H9 (cell line): ENCODE measurements at regions not wholly inside any gene's neighbourhood (a gene's known extent, or its start where the extent isn't known, plus 50 kb on each side); places are given as distances from the start of the nearest gene placed in this dataset.

Source experiments
- DNase-seq: peaks from one replicate; pipeline ENCODE4 v3.0.0-alpha.2; 2017
- H2AFZ ChIP-seq: one replicate; pipeline ENCODE4 v1.6.1; 2013; ENCODE audit warnings: mild to moderate bottlenecking, low read length, control low read depth, moderate library complexity
- H2AK5ac ChIP-seq: 2 replicates; pipeline ENCODE4 v1.6.1; 2013; ENCODE audit warnings: low read length, control low read depth, mixed read lengths; ENCODE audit not compliant: insufficient read length
- H2BK120ac ChIP-seq: one replicate; pipeline ENCODE4 v1.6.1; 2013; ENCODE audit warnings: low read depth, mild to moderate bottlenecking, low read length, control low read depth, inconsistent platforms; ENCODE audit not compliant: poor library complexity, severe bottlenecking
- H2BK12ac ChIP-seq: 2 replicates; pipeline ENCODE4 v1.6.1; 2013; ENCODE audit warnings: low read length, control low read depth, mixed read lengths, low read depth; ENCODE audit not compliant: insufficient read length
- H2BK15ac ChIP-seq: 2 replicates; pipeline ENCODE4 v1.6.1; 2013; ENCODE audit warnings: low read depth, low read length, control low read depth
- H2BK20ac ChIP-seq: one replicate; pipeline ENCODE4 v1.6.1; 2013; ENCODE audit warnings: low read depth, mild to moderate bottlenecking, low read length, control low read depth, inconsistent platforms; ENCODE audit not compliant: poor library complexity, severe bottlenecking
- H2BK5ac ChIP-seq: 2 replicates; pipeline ENCODE4 v1.6.1; 2013; ENCODE audit warnings: low read length, control low read depth, mixed read lengths; ENCODE audit not compliant: insufficient read length
- H3K14ac ChIP-seq: 2 replicates; pipeline ENCODE4 v1.6.1; 2013; ENCODE audit warnings: low read length, control low read depth; ENCODE audit not compliant: insufficient read depth
- H3K18ac ChIP-seq: 2 replicates; pipeline ENCODE4 v1.6.1; 2013; ENCODE audit warnings: low read depth, mild to moderate bottlenecking, mixed read lengths, low read length, control low read depth; ENCODE audit not compliant: insufficient read length
- H3K23ac ChIP-seq: 2 replicates; pipeline ENCODE4 v1.6.1; 2013; ENCODE audit warnings: low read length, control low read depth, mixed read lengths, low read depth; ENCODE audit not compliant: insufficient read length
- H3K23me2 ChIP-seq: 2 replicates; pipeline ENCODE4 v1.6.1; 2013; ENCODE audit warnings: low read depth, mild to moderate bottlenecking, mixed read lengths, low read length, control low read depth; ENCODE audit not compliant: insufficient read length, poor library complexity, severe bottlenecking
- H3K27ac ChIP-seq: 2 replicates; pipeline ENCODE4 v1.5.1; 2013; ENCODE audit warnings: low read length, control low read depth, mixed read lengths, low read depth; ENCODE audit not compliant: insufficient read length
- H3K27me3 ChIP-seq: 2 replicates; pipeline ENCODE4 v1.6.1; 2013; ENCODE audit warnings: low read length, control low read depth, inconsistent platforms; ENCODE audit not compliant: insufficient read depth
- H3K4ac ChIP-seq: 2 replicates; pipeline ENCODE4 v1.6.1; 2013; ENCODE audit warnings: low read depth, mild to moderate bottlenecking, control low read depth, inconsistent platforms, low read length, moderate library complexity
- H3K4me1 ChIP-seq: 2 replicates; pipeline ENCODE4 v1.6.1; 2013; ENCODE audit warnings: low read length, control low read depth, inconsistent platforms; ENCODE audit not compliant: insufficient read depth
- H3K4me2 ChIP-seq: 2 replicates; pipeline ENCODE4 v1.6.1; 2013; ENCODE audit warnings: low read length, control low read depth, mixed read lengths; ENCODE audit not compliant: insufficient read length, insufficient read depth
- H3K56ac ChIP-seq: 2 replicates; pipeline ENCODE4 v1.6.1; 2013; ENCODE audit warnings: low read depth, mild to moderate bottlenecking, mixed read lengths, low read length, control low read depth; ENCODE audit not compliant: insufficient read length
- H3K79me1 ChIP-seq: 2 replicates; pipeline ENCODE4 v1.6.1; 2013; ENCODE audit warnings: low read depth, mild to moderate bottlenecking, moderate library complexity, low read length, control low read depth, inconsistent platforms; ENCODE audit not compliant: insufficient read depth, poor library complexity, severe bottlenecking
- H3K79me2 ChIP-seq: 2 replicates; pipeline ENCODE4 v1.6.1; 2013; ENCODE audit warnings: low read length, control low read depth, inconsistent platforms; ENCODE audit not compliant: insufficient read depth
- H3K9ac ChIP-seq: 2 replicates; pipeline ENCODE4 v1.6.1; 2013; ENCODE audit warnings: low read length, control low read depth, mixed read lengths; ENCODE audit not compliant: insufficient read length; ENCODE audit errors: extremely low read depth
- H3K9me3 ChIP-seq: one replicate; pipeline ENCODE4 v1.6.1; 2013; ENCODE audit warnings: low read depth, low read length, inconsistent platforms; ENCODE audit not compliant: control insufficient read depth
- H3T11ph ChIP-seq: one replicate; pipeline ENCODE4 v1.6.1; 2013; ENCODE audit warnings: mild to moderate bottlenecking, low read length, control low read depth, inconsistent platforms
- H4K20me1 ChIP-seq: one replicate; pipeline ENCODE4 v1.6.1; 2013; ENCODE audit not compliant: control insufficient read depth, insufficient read length, insufficient read depth
- H4K5ac ChIP-seq: 2 replicates; pipeline ENCODE4 v1.6.1; 2013; ENCODE audit warnings: low read depth, mild to moderate bottlenecking, mixed read lengths, low read length, control low read depth; ENCODE audit not compliant: insufficient read length
- H4K8ac ChIP-seq: replicated peaks from 2 replicates; pipeline ENCODE4 v1.6.1; 2013; ENCODE audit warnings: low read length, control low read depth, mixed read lengths, low read depth; ENCODE audit not compliant: insufficient read length
- H4K91ac ChIP-seq: 2 replicates; pipeline ENCODE4 v1.6.1; 2013; ENCODE audit warnings: low read depth, mild to moderate bottlenecking, moderate library complexity, mixed read lengths, low read length, control low read depth; ENCODE audit not compliant: insufficient read length
- H3K27ac Mint-ChIP-seq, 3 experiments: 2 replicates in 2 of 3; 3 replicates in 1 of 3; pipeline ENCODE4 v1.8.0; 2020 to 2021; ENCODE audit warnings: mixed read lengths in 3 of 3, mild to moderate bottlenecking in 1 of 3, moderate library complexity in 1 of 3
- H3K27me3 Mint-ChIP-seq: 2 replicates; pipeline ENCODE4 v1.8.0; 2021; ENCODE audit warnings: low read depth, mild to moderate bottlenecking, moderate library complexity, mixed read lengths
- H3K36me3 Mint-ChIP-seq, 3 experiments: 2 replicates in 2 of 3; 3 replicates in 1 of 3; pipeline ENCODE4 v1.8.0; 2020 to 2021; ENCODE audit warnings: low read depth in 3 of 3, mixed read lengths in 3 of 3; ENCODE audit not compliant: insufficient read depth in 1 of 3
- H3K4me1 Mint-ChIP-seq, 2 experiments: 2 replicates each; pipeline ENCODE4 v1.8.0; 2020; ENCODE audit warnings: mixed read lengths in 2 of 2
- H3K4me3 Mint-ChIP-seq, 2 experiments: 2 replicates in 1 of 2; 3 replicates in 1 of 2; pipeline ENCODE4 v1.8.0; 2020 to 2021; ENCODE audit warnings: mild to moderate bottlenecking in 2 of 2, mixed read lengths in 2 of 2, moderate library complexity in 1 of 2
- H3K9me3 Mint-ChIP-seq, 2 experiments: 2 replicates in 1 of 2; 3 replicates in 1 of 2; pipeline ENCODE4 v1.8.0; 2020; ENCODE audit warnings: mild to moderate bottlenecking in 2 of 2, mixed read lengths in 2 of 2, moderate library complexity in 1 of 2
- TF ChIP-seq, protein P1 (sequence below): fragments of 200-600 bp; sonication (generic); conservative IDR thresholded peaks from 3 replicates; pipeline ENCODE4 v1.8.0; 2021; ENCODE audit warnings: antibody characterized with exemption, mild to moderate bottlenecking

DNA sequence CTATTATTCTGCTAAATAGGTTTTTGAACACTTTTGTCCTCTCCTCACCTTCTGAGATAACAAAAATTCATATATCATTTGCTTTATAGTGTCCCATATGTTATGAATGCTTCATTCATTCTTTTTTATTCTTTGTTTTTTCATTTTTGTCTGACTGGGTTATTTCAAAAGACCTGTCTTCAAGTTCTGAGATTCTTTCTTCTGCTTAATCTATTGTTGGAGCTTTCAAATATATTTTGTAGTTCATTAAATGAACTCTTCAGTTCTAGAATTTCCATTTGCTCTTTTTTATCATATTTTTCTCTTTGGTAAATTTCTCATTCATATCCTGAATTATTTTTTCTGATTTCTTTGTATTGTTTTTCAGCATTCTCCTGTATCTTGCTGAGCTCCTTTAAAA lies 53.1 kb upstream of the SCIN start:
- Histone ChIP-seq H4K20me1 (no peaks in the 10 kb centered on the region), H3K23me2 (no peaks in the 10 kb centered on the region), H3K14ac (no peak overlapping the region), H3K4ac (no peak overlapping the region), H2BK120ac (no peak overlapping the region), H2BK5ac (no peak overlapping the region), H3K9ac (no peak overlapping the region), H4K91ac (no peak overlapping the region), H4K5ac (no peak overlapping the region), H3K18ac (no peak overlapping the region), H3K4me2 (no peak overlapping the region), H4K8ac (no peak overlapping the region), H3K9me3 (no peaks in the 10 kb centered on the region), H3K27ac (no peak overlapping the region), H2BK15ac (no peak overlapping the region), H2AFZ (no peak overlapping the region), H3K79me1 (no peaks in the 10 kb centered on the region), H2AK5ac (no peak overlapping the region), H3K4me1 (no peaks in the 10 kb centered on the region), H3K27me3 (no peaks in the 10 kb centered on the region), H3T11ph (no peak overlapping the region), H3K23ac (no peak overlapping the region), H3K79me2 (no peaks in the 10 kb centered on the region), H2BK20ac (no peak overlapping the region), H3K56ac (no peak overlapping the region), H2BK12ac (no peak overlapping the region)
- no peak for DNase-seq
- H3K36me3 Mint-ChIP-seq = peaks cover 11 to 30% (median 15%) of the 10 kb centered on the region in 3 experiments; a peak in 6 of 7 replicates
- no peaks in the 10 kb centered on the region; the same call in 1 of the 2 replicates for H3K27me3 Mint-ChIP-seq
- H3K9me3 Mint-ChIP-seq = peaks cover 13 to 24% of the 10 kb centered on the region in 2 experiments
- H3K27ac Mint-ChIP-seq = no peak overlapping the region
- no peak overlapping the region for H3K4me3 Mint-ChIP-seq
- TF ChIP-seq, protein P1, sequence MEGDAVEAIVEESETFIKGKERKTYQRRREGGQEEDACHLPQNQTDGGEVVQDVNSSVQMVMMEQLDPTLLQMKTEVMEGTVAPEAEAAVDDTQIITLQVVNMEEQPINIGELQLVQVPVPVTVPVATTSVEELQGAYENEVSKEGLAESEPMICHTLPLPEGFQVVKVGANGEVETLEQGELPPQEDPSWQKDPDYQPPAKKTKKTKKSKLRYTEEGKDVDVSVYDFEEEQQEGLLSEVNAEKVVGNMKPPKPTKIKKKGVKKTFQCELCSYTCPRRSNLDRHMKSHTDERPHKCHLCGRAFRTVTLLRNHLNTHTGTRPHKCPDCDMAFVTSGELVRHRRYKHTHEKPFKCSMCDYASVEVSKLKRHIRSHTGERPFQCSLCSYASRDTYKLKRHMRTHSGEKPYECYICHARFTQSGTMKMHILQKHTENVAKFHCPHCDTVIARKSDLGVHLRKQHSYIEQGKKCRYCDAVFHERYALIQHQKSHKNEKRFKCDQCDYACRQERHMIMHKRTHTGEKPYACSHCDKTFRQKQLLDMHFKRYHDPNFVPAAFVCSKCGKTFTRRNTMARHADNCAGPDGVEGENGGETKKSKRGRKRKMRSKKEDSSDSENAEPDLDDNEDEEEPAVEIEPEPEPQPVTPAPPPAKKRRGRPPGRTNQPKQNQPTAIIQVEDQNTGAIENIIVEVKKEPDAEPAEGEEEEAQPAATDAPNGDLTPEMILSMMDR = no peak
- H3K4me1 Mint-ChIP-seq = peaks cover 5 to 12% of the 10 kb centered on the region in 2 experiments
